Tibial nerve (tissue), 4 donors: ENCODE measurements at regions not wholly inside any gene's neighbourhood (a gene's known extent, or its start where the extent isn't known, plus 50 kb on each side); places are given as distances from the start of the nearest gene placed in this dataset.
A peak's percentile ranks its signal among the peaks of the same experiment; 100 is the strongest.

ENCODE experiments used
- DNase-seq, 2 donors: peaks; one replicate each; pipeline ENCODE4 v3.0.0-alpha.2; 2019; ENCODE audit warnings: low spot score in 2 of 2
- H3K27ac ChIP-seq, 4 donors: fragments of 200-600 bp; sonication (generic) in 3 of 4; one replicate each; pipeline ENCODE4 v1.5.1; 2017 to 2019; ENCODE audit warnings: mild to moderate bottlenecking in 1 of 4
- H3K27me3 ChIP-seq, 2 donors: fragments of 200-600 bp; sonication (generic) in 1 of 2; one replicate each; pipeline versions ENCODE4 v1.5.1 to v1.6.0; 2017 to 2019
- H3K36me3 ChIP-seq, 3 donors: fragments of 200-600 bp; sonication (generic); one replicate each; pipeline ENCODE4 v1.5.1; 2018 to 2019
- H3K4me1 ChIP-seq, 4 donors: fragments of 200-600 bp; sonication (generic) in 3 of 4; one replicate each; pipeline ENCODE4 v1.5.1; 2017 to 2019
- H3K4me3 ChIP-seq, 4 donors: fragments of 200-600 bp; sonication (generic) in 3 of 4; one replicate each; pipeline ENCODE4 v1.5.1; 2017 to 2019; ENCODE audit warnings: mild to moderate bottlenecking in 1 of 4, moderate library complexity in 1 of 4
- H3K9me3 ChIP-seq, 4 donors: fragments of 200-600 bp; sonication (generic) in 3 of 4; one replicate each; pipeline ENCODE4 v1.5.1; 2017 to 2019
- EP300 ChIP-seq, 2 donors: sonication (generic); formaldehyde crosslinking; IDR thresholded peaks; one replicate each; pipeline ENCODE4 v1.6.1; 2017; ENCODE audit warnings: antibody characterized with exemption in 2 of 2, mild to moderate bottlenecking in 1 of 2
- POLR2A ChIP-seq, 2 donors: fragments of 450-650 bp; IDR thresholded peaks; one replicate each; pipeline ENCODE4 v1.6.1; 2017; ENCODE audit warnings: antibody characterized with exemption in 2 of 2, mild to moderate bottlenecking in 2 of 2, moderate library complexity in 2 of 2
- WGBS, 2 donors: methylation state at CpG; one replicate each; pipeline ENCODE4 v1.1.5; 2018; 5-methylcytosine and 5-hydroxymethylcytosine counted together
- TF ChIP-seq, protein P1 (sequence below), 5 experiments: fragments of 200-600 bp in 3 of 5; fragments of 450-650 bp in 2 of 5; sonication (generic) in 3 of 5; IDR thresholded peaks; one replicate each; pipeline ENCODE4 v1.5.1; 2016 to 2019; ENCODE audit warnings: antibody characterized with exemption in 5 of 5, mild to moderate bottlenecking in 3 of 5, moderate library complexity in 2 of 5

DNA sequence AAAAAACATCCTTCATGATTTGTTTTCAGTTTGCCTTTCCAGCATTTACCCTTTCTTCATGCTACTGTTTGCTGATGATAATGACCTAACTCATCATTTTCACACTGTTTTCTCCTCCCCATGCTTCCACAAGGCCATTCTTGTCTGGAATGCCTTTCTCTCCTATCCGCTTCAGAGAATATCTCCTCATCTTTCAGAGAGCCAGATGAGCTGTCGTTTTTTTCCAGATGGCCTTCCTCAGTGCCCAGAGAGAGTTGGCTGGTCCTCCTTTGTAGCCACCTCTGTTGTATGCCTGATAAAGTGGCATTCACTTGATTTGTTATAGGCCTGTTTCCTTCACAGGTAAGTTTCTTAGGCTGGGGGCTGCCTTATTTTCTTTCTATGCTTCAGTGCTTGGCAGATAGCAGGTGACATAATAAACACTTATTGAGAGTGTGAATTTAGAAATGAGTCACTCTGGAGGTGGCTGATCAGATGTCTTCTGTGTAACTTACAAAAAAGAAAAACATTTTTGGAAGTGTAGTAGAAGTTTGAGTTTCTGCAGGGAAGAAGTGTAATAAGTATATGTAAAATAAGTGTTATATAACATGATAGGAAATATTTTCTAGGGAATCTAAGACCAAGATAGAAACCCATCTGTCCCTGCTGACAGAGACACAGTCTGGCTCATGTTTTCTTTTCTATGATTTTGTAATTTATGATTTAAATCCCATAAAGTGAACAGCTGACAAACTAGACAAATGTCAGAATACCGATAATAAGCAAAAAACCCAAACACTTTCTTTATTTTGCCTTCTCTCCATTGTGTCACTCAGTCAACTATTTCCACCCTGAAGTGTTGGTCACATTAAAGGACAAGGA is 174.5 kb downstream of the DACT1 start:
- no peak overlapping the region for H3K4me3 ChIP-seq

DNA sequence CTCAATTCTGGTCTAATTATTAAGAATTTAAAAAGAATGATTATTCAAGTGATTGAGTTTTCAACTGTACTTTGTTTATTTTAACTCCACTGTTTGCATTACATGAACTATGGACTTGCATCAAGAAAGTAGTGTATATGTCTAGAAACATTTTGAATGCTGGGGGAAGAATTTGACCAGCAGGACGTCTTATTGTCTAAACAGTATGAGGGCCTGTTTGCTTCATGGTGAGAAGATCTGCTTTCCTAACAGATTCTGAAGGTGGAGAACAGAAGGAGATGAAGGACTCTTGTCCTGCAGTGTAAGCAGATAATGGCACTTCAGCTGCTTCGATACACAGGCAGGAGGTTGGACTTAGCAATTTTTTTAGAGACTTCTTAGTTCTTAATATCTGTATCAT is 176.0 kb downstream of the DACT1 start:
- DNase-seq, result no peak
- no peak for TF ChIP-seq EP300 (IDR thresholded peaks at IDR 0.05)
- TF ChIP-seq POLR2A (IDR thresholded peaks at IDR 0.05), result no peak
- no peaks in the 10 kb centered on the region for H3K36me3 ChIP-seq
- no peaks in the 10 kb centered on the region for H3K9me3 ChIP-seq
- no peak overlapping the region for H3K27ac ChIP-seq
- 88 to 94% methylated on average over 2 of the region's 2 CpGs for WGBS, 2 donors
- H3K4me1 ChIP-seq, result peaks cover 0 to 21% (median 2%) of the 10 kb centered on the region in 4 donors
- no peak overlapping the region for H3K4me3 ChIP-seq
- no peaks in the 10 kb centered on the region for H3K27me3 ChIP-seq

More for the DNA sequence above, 174.5 kb downstream of the DACT1 start:
- H3K36me3 ChIP-seq, result no peaks in the 10 kb centered on the region
- no peaks in the 10 kb centered on the region for H3K27me3 ChIP-seq
- H3K9me3 ChIP-seq, result no peaks in the 10 kb centered on the region
- no peak for DNase-seq
- WGBS, 2 donors, result 60 to 71% methylated on average over 3 of the region's 3 CpGs
- peaks cover 0 to 28% (median 2%) of the 10 kb centered on the region in 4 donors for H3K4me1 ChIP-seq
- TF ChIP-seq, protein P1, sequence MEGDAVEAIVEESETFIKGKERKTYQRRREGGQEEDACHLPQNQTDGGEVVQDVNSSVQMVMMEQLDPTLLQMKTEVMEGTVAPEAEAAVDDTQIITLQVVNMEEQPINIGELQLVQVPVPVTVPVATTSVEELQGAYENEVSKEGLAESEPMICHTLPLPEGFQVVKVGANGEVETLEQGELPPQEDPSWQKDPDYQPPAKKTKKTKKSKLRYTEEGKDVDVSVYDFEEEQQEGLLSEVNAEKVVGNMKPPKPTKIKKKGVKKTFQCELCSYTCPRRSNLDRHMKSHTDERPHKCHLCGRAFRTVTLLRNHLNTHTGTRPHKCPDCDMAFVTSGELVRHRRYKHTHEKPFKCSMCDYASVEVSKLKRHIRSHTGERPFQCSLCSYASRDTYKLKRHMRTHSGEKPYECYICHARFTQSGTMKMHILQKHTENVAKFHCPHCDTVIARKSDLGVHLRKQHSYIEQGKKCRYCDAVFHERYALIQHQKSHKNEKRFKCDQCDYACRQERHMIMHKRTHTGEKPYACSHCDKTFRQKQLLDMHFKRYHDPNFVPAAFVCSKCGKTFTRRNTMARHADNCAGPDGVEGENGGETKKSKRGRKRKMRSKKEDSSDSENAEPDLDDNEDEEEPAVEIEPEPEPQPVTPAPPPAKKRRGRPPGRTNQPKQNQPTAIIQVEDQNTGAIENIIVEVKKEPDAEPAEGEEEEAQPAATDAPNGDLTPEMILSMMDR (IDR thresholded peaks at IDR 0.05), result no peak
- TF ChIP-seq EP300 (IDR thresholded peaks at IDR 0.05), result no peak
- TF ChIP-seq POLR2A (IDR thresholded peaks at IDR 0.05), result no peak
- peak overlapping the region in 1 of 4 donors; percentile 2 for H3K27ac ChIP-seq

DNA sequence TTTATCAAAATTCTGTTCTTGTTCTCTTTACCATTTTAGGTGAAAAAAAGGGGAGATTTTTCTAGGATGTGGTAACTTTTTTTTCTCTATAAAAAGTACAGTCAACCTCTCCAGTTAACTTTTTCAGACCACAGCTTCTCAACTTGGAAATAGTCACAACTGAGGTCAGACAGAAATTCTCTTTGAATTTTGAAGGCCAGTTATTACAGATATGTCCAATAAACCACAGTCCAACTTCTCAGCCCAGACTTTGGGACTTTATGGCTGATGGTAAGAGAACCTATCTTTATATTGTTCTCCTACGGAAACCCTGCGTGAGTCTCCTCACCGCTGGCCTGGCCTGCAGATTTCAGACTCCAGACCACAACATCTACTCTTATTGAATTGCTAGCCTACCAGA is 176.7 kb downstream of the DACT1 start:
- Histone ChIP-seq H3K4me1 (peaks cover 0 to 15% (median 2%) of the 10 kb centered on the region in 4 donors), H3K36me3 (no peaks in the 10 kb centered on the region), H3K4me3 (no peak overlapping the region), H3K27ac (no peak overlapping the region), H3K9me3 (no peaks in the 10 kb centered on the region), H3K27me3 (no peaks in the 10 kb centered on the region)
- DNase-seq, result no peak
- TF ChIP-seq EP300 (IDR thresholded peaks at IDR 0.05) (no peak), POLR2A (IDR thresholded peaks at IDR 0.05) (no peak)
- TF ChIP-seq, protein P1 (IDR thresholded peaks at IDR 0.05), result no peak
- 92 to 93% methylated on average over 3 of the region's 3 CpGs for WGBS, 2 donors

DNA sequence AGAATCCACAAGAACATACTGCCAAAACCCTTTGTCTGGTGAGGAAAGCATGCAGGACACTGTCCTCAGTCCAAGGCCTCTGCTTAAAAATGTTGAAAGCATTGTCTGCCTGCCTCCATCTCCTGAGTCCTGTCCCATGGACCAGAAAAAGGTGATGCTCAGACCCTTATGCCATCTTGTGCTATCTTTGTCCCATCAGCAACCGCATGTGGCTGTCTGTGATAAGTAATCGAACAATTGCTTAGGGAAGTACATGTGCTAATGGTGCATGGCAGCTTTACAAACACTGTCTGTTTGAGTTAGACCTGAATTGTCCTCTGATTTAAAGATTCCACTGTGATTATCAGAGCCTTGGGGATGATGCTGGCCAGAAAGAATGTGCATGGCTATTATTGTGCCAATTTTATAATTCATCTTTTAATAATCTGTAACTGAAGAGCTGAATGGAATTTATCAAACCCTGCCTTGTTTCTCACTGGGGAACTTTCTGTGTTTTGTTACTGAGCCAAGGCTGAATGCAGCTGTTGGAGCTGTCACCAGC is 177.5 kb downstream of the DACT1 start:
- WGBS, 2 donors, result 20 to 36% methylated on average over 2 of the region's 2 CpGs
- peaks cover 0 to 14% (median 2%) of the 10 kb centered on the region in 4 donors for H3K4me1 ChIP-seq
- H3K36me3 ChIP-seq, result no peaks in the 10 kb centered on the region
- H3K27me3 ChIP-seq, result no peaks in the 10 kb centered on the region
- no peak overlapping the region for H3K27ac ChIP-seq
- TF ChIP-seq, protein P1 (IDR thresholded peaks at IDR 0.05), result no peak
- TF ChIP-seq POLR2A (IDR thresholded peaks at IDR 0.05), result no peak
- no peak for TF ChIP-seq EP300 (IDR thresholded peaks at IDR 0.05)
- H3K4me3 ChIP-seq, result no peak overlapping the region
- no peaks in the 10 kb centered on the region for H3K9me3 ChIP-seq
- no peak for DNase-seq

DNA sequence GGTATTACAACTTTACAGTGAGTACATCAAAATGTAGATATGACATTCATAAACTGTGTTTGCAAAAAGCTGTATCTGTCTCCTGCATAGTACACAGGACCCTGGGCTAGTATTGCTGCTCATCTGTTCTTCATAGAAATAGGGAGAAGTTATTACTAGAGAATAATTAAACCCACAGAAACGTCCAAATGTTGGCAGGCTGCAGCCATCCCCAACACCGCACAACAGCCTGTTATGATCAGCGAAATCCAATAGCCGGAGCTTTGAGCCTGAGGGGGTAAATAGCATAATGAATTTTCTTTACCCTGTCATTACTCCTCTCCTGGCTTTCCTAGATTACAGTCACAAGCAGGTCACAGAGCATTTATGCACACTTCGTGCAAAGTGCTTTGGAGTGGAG is 178.0 kb downstream of the DACT1 start:
- 24 to 53% methylated on average over 5 of the region's 5 CpGs for WGBS, 2 donors
- Histone ChIP-seq H3K9me3 (no peaks in the 10 kb centered on the region), H3K4me1 (peaks cover 0 to 14% (median 2%) of the 10 kb centered on the region in 4 donors), H3K27me3 (no peaks in the 10 kb centered on the region), H3K4me3 (no peak overlapping the region), H3K27ac (no peak overlapping the region), H3K36me3 (no peaks in the 10 kb centered on the region)
- TF ChIP-seq, protein P1 (IDR thresholded peaks at IDR 0.05), result no peak
- TF ChIP-seq EP300 (IDR thresholded peaks at IDR 0.05), result no peak
- no peak for TF ChIP-seq POLR2A (IDR thresholded peaks at IDR 0.05)
- DNase-seq, result no peak
